ENCODE measurements at regions not wholly inside any gene's neighbourhood (a gene's known extent, or its start where the extent isn't known, plus 50 kb on each side); places are given as distances from the start of the nearest gene placed in this dataset.

DNA sequence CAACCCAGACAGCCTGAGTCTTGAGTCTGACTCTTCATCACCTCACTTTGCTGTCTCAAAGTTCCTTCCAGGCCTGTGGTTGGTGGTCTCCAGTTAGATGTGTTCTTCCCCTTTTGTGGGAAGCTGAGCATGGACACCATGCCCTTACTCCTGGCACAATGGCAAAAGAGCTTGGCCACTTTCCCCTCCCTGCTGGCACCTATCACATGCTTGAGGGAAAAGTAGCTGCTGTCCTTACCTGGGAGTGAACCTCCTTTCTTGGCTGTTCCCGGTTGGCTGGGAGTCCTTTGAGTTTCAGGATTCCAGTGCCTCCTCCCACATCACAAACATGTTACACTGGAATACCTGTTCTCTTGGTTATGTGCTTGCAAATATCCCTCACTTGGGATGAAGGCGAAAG is 97.8 kb downstream of the GATA6 start:
- ChIA-PET CTCF (no interaction called here), POLR2A (no interaction called here)
- no peaks in the 10 kb centered on the region for H3K4me1 ChIP-seq (ENCODE audit: insufficient read depth, low read length)
- H3K4me3 Mint-ChIP-seq, result no peak overlapping the region
- H3K27ac Mint-ChIP-seq, result no peak overlapping the region
- H3K27me3 Mint-ChIP-seq, result no peaks in the 10 kb centered on the region
- H3K36me3 ChIP-seq (ENCODE audit: insufficient read depth, low read length), result no peaks in the 10 kb centered on the region
- H3K27ac ChIP-seq (ENCODE audit: low read depth in 1 of 2, low read length in 2 of 2), result no peak overlapping the region
- peaks cover 7% of the 10 kb centered on the region for H3K9me3 Mint-ChIP-seq
- no peaks in the 10 kb centered on the region for H3K4me1 Mint-ChIP-seq (ENCODE audit: low read depth)
- H3K9me3 ChIP-seq (ENCODE audit: control insufficient read depth in 1 of 2, insufficient read depth in 1 of 2, low read length in 2 of 2), result peaks cover 0 to 3% of the 10 kb centered on the region in 2 experiments
- DNase-seq (no peak), ATAC-seq (ENCODE audit: poor library complexity) (no peak)
- no peaks in the 10 kb centered on the region for H3K27me3 ChIP-seq (ENCODE audit: control insufficient read depth in 1 of 2, insufficient read depth in 2 of 2, low read length in 2 of 2)
- H3K36me3 Mint-ChIP-seq (ENCODE audit: low read depth), result no peaks in the 10 kb centered on the region
- no peak overlapping the region for H3K4me3 ChIP-seq (ENCODE audit: low read length)
- TF ChIP-seq, protein P1, sequence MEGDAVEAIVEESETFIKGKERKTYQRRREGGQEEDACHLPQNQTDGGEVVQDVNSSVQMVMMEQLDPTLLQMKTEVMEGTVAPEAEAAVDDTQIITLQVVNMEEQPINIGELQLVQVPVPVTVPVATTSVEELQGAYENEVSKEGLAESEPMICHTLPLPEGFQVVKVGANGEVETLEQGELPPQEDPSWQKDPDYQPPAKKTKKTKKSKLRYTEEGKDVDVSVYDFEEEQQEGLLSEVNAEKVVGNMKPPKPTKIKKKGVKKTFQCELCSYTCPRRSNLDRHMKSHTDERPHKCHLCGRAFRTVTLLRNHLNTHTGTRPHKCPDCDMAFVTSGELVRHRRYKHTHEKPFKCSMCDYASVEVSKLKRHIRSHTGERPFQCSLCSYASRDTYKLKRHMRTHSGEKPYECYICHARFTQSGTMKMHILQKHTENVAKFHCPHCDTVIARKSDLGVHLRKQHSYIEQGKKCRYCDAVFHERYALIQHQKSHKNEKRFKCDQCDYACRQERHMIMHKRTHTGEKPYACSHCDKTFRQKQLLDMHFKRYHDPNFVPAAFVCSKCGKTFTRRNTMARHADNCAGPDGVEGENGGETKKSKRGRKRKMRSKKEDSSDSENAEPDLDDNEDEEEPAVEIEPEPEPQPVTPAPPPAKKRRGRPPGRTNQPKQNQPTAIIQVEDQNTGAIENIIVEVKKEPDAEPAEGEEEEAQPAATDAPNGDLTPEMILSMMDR (IDR thresholded peaks at IDR 0.05), result no peak
- intact Hi-C loops (cut with DNase I, micrococcal nuclease), result no loop called here

DNA sequence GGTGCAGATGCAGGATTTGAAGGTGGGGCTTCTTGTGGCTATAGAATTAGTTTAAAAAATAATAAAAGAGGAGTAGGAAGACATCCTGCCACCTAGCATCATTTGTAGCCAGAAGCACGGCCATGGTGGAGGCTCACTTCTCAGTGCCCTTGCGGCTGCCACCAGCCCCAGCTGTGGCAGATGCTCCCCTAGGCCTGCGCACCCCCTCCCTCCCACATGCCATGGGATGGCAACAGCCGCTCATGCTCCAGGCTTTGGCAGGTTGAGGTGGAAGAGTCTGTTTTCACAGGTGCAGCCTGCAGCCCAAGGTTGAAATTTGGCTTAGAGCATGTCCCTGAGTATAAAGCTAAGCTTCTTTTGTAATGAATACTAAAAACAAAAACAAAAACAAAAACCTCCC is 96.4 kb downstream of the GATA6 start:
- H3K27ac Mint-ChIP-seq, result no peak overlapping the region
- H3K4me3 Mint-ChIP-seq, result no peak overlapping the region
- intact Hi-C loops (cut with DNase I, micrococcal nuclease), result no loop called here
- Histone ChIP-seq H3K4me1 (ENCODE audit: insufficient read depth, low read length) (no peaks in the 10 kb centered on the region), H3K36me3 (ENCODE audit: insufficient read depth, low read length) (no peaks in the 10 kb centered on the region), H3K4me3 (ENCODE audit: low read length) (no peak overlapping the region), H3K27ac (ENCODE audit: low read depth in 1 of 2, low read length in 2 of 2) (no peak overlapping the region), H3K9me3 (ENCODE audit: control insufficient read depth in 1 of 2, insufficient read depth in 1 of 2, low read length in 2 of 2) (peaks cover 0 to 7% of the 10 kb centered on the region in 2 experiments), H3K27me3 (ENCODE audit: control insufficient read depth in 1 of 2, insufficient read depth in 2 of 2, low read length in 2 of 2) (no peaks in the 10 kb centered on the region)
- H3K27me3 Mint-ChIP-seq, result no peaks in the 10 kb centered on the region
- peaks cover 7% of the 10 kb centered on the region for H3K9me3 Mint-ChIP-seq
- TF ChIP-seq, protein P1 (IDR thresholded peaks at IDR 0.05), result no peak
- H3K4me1 Mint-ChIP-seq (ENCODE audit: low read depth), result no peaks in the 10 kb centered on the region
- no peak for ATAC-seq (ENCODE audit: poor library complexity)
- H3K36me3 Mint-ChIP-seq (ENCODE audit: low read depth), result no peaks in the 10 kb centered on the region
- ChIA-PET POLR2A (no interaction called here), CTCF (no interaction called here)
- DNase-seq, result no peak

DNA sequence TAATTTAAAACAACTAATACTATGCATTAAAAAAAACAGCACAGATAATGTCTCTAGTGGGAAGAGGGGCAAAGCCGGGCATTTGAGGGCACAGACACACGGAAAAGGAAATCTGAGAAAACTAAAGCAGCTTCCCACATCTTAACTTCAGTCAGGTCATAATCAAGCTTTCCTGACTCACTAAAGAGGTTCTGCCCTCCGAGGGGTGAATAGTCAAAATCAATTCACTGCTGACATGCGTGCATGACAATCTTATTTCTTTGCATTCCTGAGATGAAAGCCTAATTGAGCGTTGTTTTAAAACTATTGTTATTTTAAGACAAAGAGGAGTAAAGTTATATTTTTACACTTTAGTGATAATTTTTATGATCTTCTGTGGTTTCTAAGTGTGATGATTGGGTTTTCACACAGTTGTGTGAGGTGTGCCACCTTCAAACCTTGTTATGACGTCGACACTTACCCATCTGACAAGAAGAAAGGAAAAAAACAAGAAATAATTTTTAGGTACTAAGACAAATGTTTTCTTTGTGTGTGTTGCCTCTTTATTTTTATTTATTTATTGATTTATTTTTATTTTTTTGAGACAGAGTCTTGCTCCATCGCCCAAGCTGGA is 90.9 kb downstream of the GATA6 start:
- Histone ChIP-seq H3K4me1 (ENCODE audit: insufficient read depth, low read length) (no peaks in the 10 kb centered on the region), H3K9me3 (ENCODE audit: control insufficient read depth in 1 of 2, insufficient read depth in 1 of 2, low read length in 2 of 2) (peaks cover 0 to 4% of the 10 kb centered on the region in 2 experiments), H3K36me3 (ENCODE audit: insufficient read depth, low read length) (no peaks in the 10 kb centered on the region), H3K4me3 (ENCODE audit: low read length) (no peak overlapping the region), H3K27me3 (ENCODE audit: control insufficient read depth in 1 of 2, insufficient read depth in 2 of 2, low read length in 2 of 2) (no peaks in the 10 kb centered on the region), H3K27ac (ENCODE audit: low read depth in 1 of 2, low read length in 2 of 2) (no peak overlapping the region)
- CTCF ChIA-PET, result no interaction called here
- Mint-ChIP-seq H3K36me3 (ENCODE audit: low read depth) (no peaks in the 10 kb centered on the region), H3K27me3 (no peaks in the 10 kb centered on the region), H3K27ac (no peak overlapping the region), H3K9me3 (peaks cover 7% of the 10 kb centered on the region), H3K4me3 (no peak overlapping the region), H3K4me1 (ENCODE audit: low read depth) (no peaks in the 10 kb centered on the region)
- POLR2A ChIA-PET, result no interaction called here
- intact Hi-C loops (cut with DNase I, micrococcal nuclease), result no loop called here
- ATAC-seq (ENCODE audit: poor library complexity), result no peak
- peak in 3 of 14 experiments; percentile 21 to 67 (median 31) for DNase-seq
- TF ChIP-seq, protein P1 (IDR thresholded peaks at IDR 0.05), result no peak

Data from CD4-positive, alpha-beta T cell (primary cell).